ENCODE measurements at regions not wholly inside any gene's neighbourhood (a gene's known extent, or its start where the extent isn't known, plus 50 kb on each side); places are given as distances from the start of the nearest gene placed in this dataset.
"Not testable (repeated sequence)": the region's sequence is repeated elsewhere in the genome, so short reads cannot be mapped to it uniquely, and the experiment has no call there.

- DNase-seq = no peak
Measured at GRCh38 chr1:73026114-73026513, 743.8 kb upstream of the NEGR1 start.

GRCh38 chr1:73009938-73010337 is 727.6 kb upstream of the NEGR1 start:
- no peak for DNase-seq

GRCh38 chr1:73009311-73009710 is 727.0 kb upstream of the NEGR1 start:
- no peak for DNase-seq

GRCh38 chr1:72997624-72998023 is 715.3 kb upstream of the NEGR1 start:
- no peak for DNase-seq

GRCh38 chr1:72997041-72997440 is 714.7 kb upstream of the NEGR1 start:
- DNase-seq = no peak

- not testable (repeated sequence) for DNase-seq
Measured at GRCh38 chr1:72987871-72988270, 705.5 kb upstream of the NEGR1 start.

- DNase-seq = no peak
Measured at GRCh38 chr1:72986591-72987290, 704.4 kb upstream of the NEGR1 start.

- DNase-seq = not testable (repeated sequence)
Measured at GRCh38 chr1:72985024-72985423, 702.7 kb upstream of the NEGR1 start.

- DNase-seq = not testable (repeated sequence)
Measured at GRCh38 chr1:72983011-72983410, 700.7 kb upstream of the NEGR1 start.

- no peak for DNase-seq
Measured at GRCh38 chr1:72969461-72969860, 687.1 kb upstream of the NEGR1 start.

- no peak for DNase-seq
Measured at GRCh38 chr1:72954943-72955342, 672.6 kb upstream of the NEGR1 start.

- DNase-seq = not testable (repeated sequence)
Measured at GRCh38 chr1:72950900-72951299, 668.6 kb upstream of the NEGR1 start.

GRCh38 chr1:72946903-72947499 is 664.7 kb upstream of the NEGR1 start:
- DNase-seq = no peak

GRCh38 chr1:72942008-72942407 is 659.7 kb upstream of the NEGR1 start:
- DNase-seq = no peak

- DNase-seq = no peak
Measured at GRCh38 chr1:72938408-72938807, 656.1 kb upstream of the NEGR1 start.

GRCh38 chr1:72937905-72938304 is 655.6 kb upstream of the NEGR1 start:
- no peak for DNase-seq

GRCh38 chr1:72936942-72937341 is 654.6 kb upstream of the NEGR1 start:
- DNase-seq = no peak

- DNase-seq = no peak
Measured at GRCh38 chr1:72936151-72936740, 653.9 kb upstream of the NEGR1 start.

- no peak for DNase-seq
Measured at GRCh38 chr1:72932025-72932424, 649.7 kb upstream of the NEGR1 start.

- no peak for DNase-seq
Measured at GRCh38 chr1:72930528-72930927, 648.2 kb upstream of the NEGR1 start.

- DNase-seq = no peak
Measured at GRCh38 chr1:72918940-72919339, 636.6 kb upstream of the NEGR1 start.

GRCh38 chr1:72917920-72918319 is 635.6 kb upstream of the NEGR1 start:
- DNase-seq = no peak

GRCh38 chr1:72915581-72915980 is 633.2 kb upstream of the NEGR1 start:
- no peak for DNase-seq

- no peak for DNase-seq
Measured at GRCh38 chr1:72911656-72912055, 629.3 kb upstream of the NEGR1 start.

- DNase-seq = no peak
Measured at GRCh38 chr1:72896256-72896655, 613.9 kb upstream of the NEGR1 start.
